ENCODE measurements at regions not wholly inside any gene's neighbourhood (a gene's known extent, or its start where the extent isn't known, plus 50 kb on each side); places are given as distances from the start of the nearest gene placed in this dataset.

- peak; percentile 5 for DNase-seq
Measured at GRCh38 chr6:26197933-26198721, 110.9 kb downstream of the HFE start.

- DNase-seq: peak; percentile 36
Measured at GRCh38 chr6:26198722-26199056, 111.5 kb downstream of the HFE start.

- peak; percentile 81 for DNase-seq
Measured at GRCh38 chr6:26199057-26199772, 112.0 kb downstream of the HFE start.

GRCh38 chr6:26199773-26200764 is 112.8 kb downstream of the HFE start:
- DNase-seq: peak; percentile 46

- no peak for DNase-seq
Measured at GRCh38 chr6:26200918-26201721, 113.9 kb downstream of the HFE start.

GRCh38 chr6:26202201-26202611 is 115.0 kb downstream of the HFE start:
- DNase-seq: no peak

- no peak for DNase-seq
Measured at GRCh38 chr6:26202811-26203583, 115.8 kb downstream of the HFE start.

- DNase-seq: peak; percentile 73
Measured at GRCh38 chr6:26204332-26205160, 117.3 kb downstream of the HFE start.

GRCh38 chr6:26205161-26205624 is 118.0 kb downstream of the HFE start:
- peak; percentile 62 for DNase-seq

- DNase-seq: peak; percentile 11
Measured at GRCh38 chr6:26205625-26206574, 118.7 kb downstream of the HFE start.

GRCh38 chr6:26206868-26207801 is 119.9 kb downstream of the HFE start:
- DNase-seq: no peak

- no peak for DNase-seq
Measured at GRCh38 chr6:26211963-26212362, 124.7 kb downstream of the HFE start.

GRCh38 chr6:26213334-26214075 is 126.3 kb downstream of the HFE start:
- no peak for DNase-seq

GRCh38 chr6:26214803-26215584 is 127.8 kb downstream of the HFE start:
- no peak for DNase-seq

GRCh38 chr6:26215585-26216358 is 128.5 kb downstream of the HFE start:
- DNase-seq: no peak

All from DMS79 treated with DMSO at 0.1 percent for 48 hours (cell line).